ENCODE measurements at regions not wholly inside any gene's neighbourhood (a gene's known extent, or its start where the extent isn't known, plus 50 kb on each side); places are given as distances from the start of the nearest gene placed in this dataset.
A peak's percentile ranks its signal among the peaks of the same experiment; 100 is the strongest.

DNA sequence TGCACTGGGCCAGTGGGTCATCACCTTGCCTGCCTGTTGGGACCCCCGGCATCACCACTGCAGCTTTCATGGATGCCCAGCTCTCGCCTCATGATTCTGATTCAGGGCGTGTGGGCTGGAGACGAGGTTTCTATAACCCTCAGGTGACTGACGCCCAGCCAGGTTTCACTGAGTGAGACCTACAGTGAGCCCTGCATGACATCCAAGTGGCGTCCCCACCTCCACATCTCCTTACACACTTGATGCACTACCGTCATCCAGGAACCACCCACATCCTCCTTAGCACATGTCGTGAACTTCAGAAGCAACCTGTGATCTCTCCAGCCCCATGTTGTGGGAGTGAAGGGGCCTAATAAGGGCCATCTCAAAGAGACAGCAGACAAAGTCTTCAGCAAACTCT, 257.5 kb downstream of the CTTN start (continued):
- TF ChIP-seq, protein P1, sequence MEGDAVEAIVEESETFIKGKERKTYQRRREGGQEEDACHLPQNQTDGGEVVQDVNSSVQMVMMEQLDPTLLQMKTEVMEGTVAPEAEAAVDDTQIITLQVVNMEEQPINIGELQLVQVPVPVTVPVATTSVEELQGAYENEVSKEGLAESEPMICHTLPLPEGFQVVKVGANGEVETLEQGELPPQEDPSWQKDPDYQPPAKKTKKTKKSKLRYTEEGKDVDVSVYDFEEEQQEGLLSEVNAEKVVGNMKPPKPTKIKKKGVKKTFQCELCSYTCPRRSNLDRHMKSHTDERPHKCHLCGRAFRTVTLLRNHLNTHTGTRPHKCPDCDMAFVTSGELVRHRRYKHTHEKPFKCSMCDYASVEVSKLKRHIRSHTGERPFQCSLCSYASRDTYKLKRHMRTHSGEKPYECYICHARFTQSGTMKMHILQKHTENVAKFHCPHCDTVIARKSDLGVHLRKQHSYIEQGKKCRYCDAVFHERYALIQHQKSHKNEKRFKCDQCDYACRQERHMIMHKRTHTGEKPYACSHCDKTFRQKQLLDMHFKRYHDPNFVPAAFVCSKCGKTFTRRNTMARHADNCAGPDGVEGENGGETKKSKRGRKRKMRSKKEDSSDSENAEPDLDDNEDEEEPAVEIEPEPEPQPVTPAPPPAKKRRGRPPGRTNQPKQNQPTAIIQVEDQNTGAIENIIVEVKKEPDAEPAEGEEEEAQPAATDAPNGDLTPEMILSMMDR (IDR thresholded peaks at IDR 0.05; ENCODE audit: low read depth, low read length, missing input control) = no peak
- no peak for TF ChIP-seq GABPA (IDR thresholded peaks at IDR 0.05 in 1 of 2, conservative IDR thresholded peaks at IDR 0.05 in 1 of 2)
- no peak for TF ChIP-seq HNF4A (conservative IDR thresholded peaks at IDR 0.05)
- no peak for TF ChIP-seq HNF4G (IDR thresholded peaks at IDR 0.05)
- no peak for TF ChIP-seq JUND (IDR thresholded peaks at IDR 0.05)
- TF ChIP-seq FOXA1 (IDR thresholded peaks at IDR 0.05) = no peak
- no peak for TF ChIP-seq YY1 (IDR thresholded peaks at IDR 0.05)
- no peak for TF ChIP-seq EGR1 (IDR thresholded peaks at IDR 0.05; ENCODE audit: low read depth in 2 of 2)
- TF ChIP-seq, protein P2, sequence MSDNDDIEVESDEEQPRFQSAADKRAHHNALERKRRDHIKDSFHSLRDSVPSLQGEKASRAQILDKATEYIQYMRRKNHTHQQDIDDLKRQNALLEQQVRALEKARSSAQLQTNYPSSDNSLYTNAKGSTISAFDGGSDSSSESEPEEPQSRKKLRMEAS (IDR thresholded peaks at IDR 0.05) = no peak

DNA sequence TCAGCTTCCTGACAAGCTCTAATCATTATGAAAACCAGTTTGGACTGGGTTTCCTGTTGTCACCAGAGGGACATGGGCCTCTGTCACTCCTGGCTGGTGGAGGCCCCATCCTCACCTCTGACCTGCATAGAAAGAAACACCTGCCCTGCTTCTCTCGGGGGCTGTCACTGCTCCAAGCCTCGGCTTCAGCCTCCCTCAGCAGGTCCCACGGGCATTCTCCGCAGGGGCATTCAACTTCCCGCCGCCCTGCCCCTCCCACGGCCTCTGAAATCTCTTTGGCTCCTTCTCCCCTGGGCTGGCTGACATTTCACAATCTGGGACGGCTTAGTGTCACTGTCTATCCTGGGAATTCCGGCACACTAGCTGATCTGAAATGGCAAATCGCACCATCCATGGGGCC, 257.9 kb downstream of the CTTN start:
- Histone ChIP-seq H3K4me1 (ENCODE audit: control insufficient read depth in 4 of 4, insufficient read depth in 4 of 4, low read length in 3 of 4) (peaks cover 4 to 22% (median 18%) of the 10 kb centered on the region in 4 donors), H3K9ac (ENCODE audit: low read depth in 1 of 2, low read length in 2 of 2) (no peak overlapping the region), H3K4me3 (ENCODE audit: low read depth in 1 of 3, low read length in 3 of 3) (no peak overlapping the region), H3K36me3 (ENCODE audit: control insufficient read depth in 4 of 4, insufficient read depth in 3 of 4, low read depth in 1 of 4, low read length in 3 of 4) (peaks cover 0 to 10% (median 0%) of the 10 kb centered on the region in 4 donors), H3K9me3 (ENCODE audit: control insufficient read depth in 4 of 4, low read length in 3 of 4) (no peaks in the 10 kb centered on the region), H3K27ac (ENCODE audit: low read depth in 1 of 2, low read length in 2 of 2) (peak overlapping the region; percentile 61 to 79), H3K27me3 (ENCODE audit: control insufficient read depth in 4 of 4, insufficient read depth in 4 of 4, low read length in 3 of 4) (no peaks in the 10 kb centered on the region)
- 19% methylated on average over 10 of the region's 10 CpGs for WGBS
- peak; percentile 51 for DNase-seq (ENCODE audit: low spot score)
- TF ChIP-seq EGR1 (IDR thresholded peaks at IDR 0.05; ENCODE audit: low read depth in 2 of 2) (no peak), FOXA1 (IDR thresholded peaks at IDR 0.05) (no peak), TAF1 (conservative IDR thresholded peaks at IDR 0.05) (no peak), HNF4A (conservative IDR thresholded peaks at IDR 0.05) (peak; percentile 72 to 78), RAD21 (IDR thresholded peaks at IDR 0.05) (peak in 1 of 2 donors; percentile 45), RXRA (IDR thresholded peaks at IDR 0.05) (peak; percentile 100), JUND (IDR thresholded peaks at IDR 0.05) (peak; percentile 14 to 37), SP1 (IDR thresholded peaks at IDR 0.05) (peak; percentile 80), GABPA (IDR thresholded peaks at IDR 0.05 in 1 of 2, conservative IDR thresholded peaks at IDR 0.05 in 1 of 2) (no peak)
- TF ChIP-seq, protein P3, sequence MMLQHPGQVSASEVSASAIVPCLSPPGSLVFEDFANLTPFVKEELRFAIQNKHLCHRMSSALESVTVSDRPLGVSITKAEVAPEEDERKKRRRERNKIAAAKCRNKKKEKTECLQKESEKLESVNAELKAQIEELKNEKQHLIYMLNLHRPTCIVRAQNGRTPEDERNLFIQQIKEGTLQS (IDR thresholded peaks at IDR 0.05) = peak; percentile 38
- TF ChIP-seq, protein P4, sequence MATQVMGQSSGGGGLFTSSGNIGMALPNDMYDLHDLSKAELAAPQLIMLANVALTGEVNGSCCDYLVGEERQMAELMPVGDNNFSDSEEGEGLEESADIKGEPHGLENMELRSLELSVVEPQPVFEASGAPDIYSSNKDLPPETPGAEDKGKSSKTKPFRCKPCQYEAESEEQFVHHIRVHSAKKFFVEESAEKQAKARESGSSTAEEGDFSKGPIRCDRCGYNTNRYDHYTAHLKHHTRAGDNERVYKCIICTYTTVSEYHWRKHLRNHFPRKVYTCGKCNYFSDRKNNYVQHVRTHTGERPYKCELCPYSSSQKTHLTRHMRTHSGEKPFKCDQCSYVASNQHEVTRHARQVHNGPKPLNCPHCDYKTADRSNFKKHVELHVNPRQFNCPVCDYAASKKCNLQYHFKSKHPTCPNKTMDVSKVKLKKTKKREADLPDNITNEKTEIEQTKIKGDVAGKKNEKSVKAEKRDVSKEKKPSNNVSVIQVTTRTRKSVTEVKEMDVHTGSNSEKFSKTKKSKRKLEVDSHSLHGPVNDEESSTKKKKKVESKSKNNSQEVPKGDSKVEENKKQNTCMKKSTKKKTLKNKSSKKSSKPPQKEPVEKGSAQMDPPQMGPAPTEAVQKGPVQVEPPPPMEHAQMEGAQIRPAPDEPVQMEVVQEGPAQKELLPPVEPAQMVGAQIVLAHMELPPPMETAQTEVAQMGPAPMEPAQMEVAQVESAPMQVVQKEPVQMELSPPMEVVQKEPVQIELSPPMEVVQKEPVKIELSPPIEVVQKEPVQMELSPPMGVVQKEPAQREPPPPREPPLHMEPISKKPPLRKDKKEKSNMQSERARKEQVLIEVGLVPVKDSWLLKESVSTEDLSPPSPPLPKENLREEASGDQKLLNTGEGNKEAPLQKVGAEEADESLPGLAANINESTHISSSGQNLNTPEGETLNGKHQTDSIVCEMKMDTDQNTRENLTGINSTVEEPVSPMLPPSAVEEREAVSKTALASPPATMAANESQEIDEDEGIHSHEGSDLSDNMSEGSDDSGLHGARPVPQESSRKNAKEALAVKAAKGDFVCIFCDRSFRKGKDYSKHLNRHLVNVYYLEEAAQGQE (IDR thresholded peaks at IDR 0.05) = peak; percentile 79
- TF ChIP-seq, protein P1 (IDR thresholded peaks at IDR 0.05; ENCODE audit: low read depth, low read length, missing input control) = no peak
- TF ChIP-seq, protein P5, sequence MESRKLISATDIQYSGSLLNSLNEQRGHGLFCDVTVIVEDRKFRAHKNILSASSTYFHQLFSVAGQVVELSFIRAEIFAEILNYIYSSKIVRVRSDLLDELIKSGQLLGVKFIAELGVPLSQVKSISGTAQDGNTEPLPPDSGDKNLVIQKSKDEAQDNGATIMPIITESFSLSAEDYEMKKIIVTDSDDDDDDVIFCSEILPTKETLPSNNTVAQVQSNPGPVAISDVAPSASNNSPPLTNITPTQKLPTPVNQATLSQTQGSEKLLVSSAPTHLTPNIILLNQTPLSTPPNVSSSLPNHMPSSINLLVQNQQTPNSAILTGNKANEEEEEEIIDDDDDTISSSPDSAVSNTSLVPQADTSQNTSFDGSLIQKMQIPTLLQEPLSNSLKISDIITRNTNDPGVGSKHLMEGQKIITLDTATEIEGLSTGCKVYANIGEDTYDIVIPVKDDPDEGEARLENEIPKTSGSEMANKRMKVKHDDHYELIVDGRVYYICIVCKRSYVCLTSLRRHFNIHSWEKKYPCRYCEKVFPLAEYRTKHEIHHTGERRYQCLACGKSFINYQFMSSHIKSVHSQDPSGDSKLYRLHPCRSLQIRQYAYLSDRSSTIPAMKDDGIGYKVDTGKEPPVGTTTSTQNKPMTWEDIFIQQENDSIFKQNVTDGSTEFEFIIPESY (IDR thresholded peaks at IDR 0.05) = no peak

Data from liver (tissue), 8 donors.